Breast epithelium (tissue), 3 donors: ENCODE measurements at regions not wholly inside any gene's neighbourhood (a gene's known extent, or its start where the extent isn't known, plus 50 kb on each side); places are given as distances from the start of the nearest gene placed in this dataset.

Experiments
- CTCF ChIP-seq, 3 donors: fragments of 450-650 bp; IDR thresholded peaks; one replicate each; pipeline ENCODE4 v1.5.1; 2016 to 2017; ENCODE audit warnings: antibody characterized with exemption in 3 of 3, mild to moderate bottlenecking in 3 of 3, moderate library complexity in 3 of 3
- POLR2A ChIP-seq: fragments of 450-650 bp; IDR thresholded peaks from one replicate; pipeline ENCODE4 v1.6.1; 2016; ENCODE audit warnings: antibody characterized with exemption, mild to moderate bottlenecking, moderate library complexity
- POLR2AphosphoS5 ChIP-seq, 3 donors: sonication (generic); formaldehyde crosslinking; IDR thresholded peaks; one replicate each; pipeline ENCODE4 v1.6.1; 2017; ENCODE audit warnings: antibody characterized with exemption in 3 of 3

- TF ChIP-seq POLR2A, result no peak
- no peak for TF ChIP-seq CTCF (IDR thresholded peaks at IDR 0.05)
- TF ChIP-seq POLR2AphosphoS5 (IDR thresholded peaks at IDR 0.05), result no peak
Measured at GRCh38 chr13:50599927-50600326, 243.6 kb downstream of the DLEU7 start.
